Activated CD4-positive, alpha-beta T cell treated with anti-CD3 and anti-CD28 coated beads, Interleukin-10, Interleukin-2, amounts not matched to agents 100 ng/mL and 50 ng/mL, durations not matched to agents 16 hours and 8 hours (primary cell): ENCODE measurements at regions not wholly inside any gene's neighbourhood (a gene's known extent, or its start where the extent isn't known, plus 50 kb on each side); places are given as distances from the start of the nearest gene placed in this dataset.
A peak's percentile ranks its signal among the peaks of the same experiment; 100 is the strongest.
"Not testable (repeated sequence)": the region's sequence is repeated elsewhere in the genome, so short reads cannot be mapped to it uniquely, and the experiment has no call there.

Source experiments
- DNase-seq: peaks from one replicate; pipeline ENCODE4 v3.0.0-alpha.2; 2020

GRCh38 chrX:113892401-113892800 lies 691.5 kb upstream of the HTR2C start:
- DNase-seq, result no peak

GRCh38 chrX:113873056-113873455 lies 710.8 kb upstream of the HTR2C start:
- DNase-seq, result no peak

- DNase-seq, result no peak
These were observed 715.2 kb upstream of the HTR2C start for GRCh38 chrX:113868711-113869110.

GRCh38 chrX:113868177-113868576 lies 715.7 kb upstream of the HTR2C start:
- no peak for DNase-seq

GRCh38 chrX:113849408-113849807 lies 734.5 kb upstream of the HTR2C start:
- DNase-seq, result no peak

- no peak for DNase-seq
These were observed 750.5 kb upstream of the HTR2C start for GRCh38 chrX:113833096-113834055.

- DNase-seq, result no peak
These were observed 755.4 kb upstream of the HTR2C start for GRCh38 chrX:113828470-113828869.

- DNase-seq, result no peak
These were observed 765.5 kb upstream of the HTR2C start for GRCh38 chrX:113818346-113818745.

GRCh38 chrX:113804819-113805218 lies 779.1 kb upstream of the HTR2C start:
- no peak for DNase-seq

- no peak for DNase-seq
These were observed 779.6 kb upstream of the HTR2C start for GRCh38 chrX:113804291-113804690.

GRCh38 chrX:113802837-113803236 lies 781.0 kb upstream of the HTR2C start:
- no peak for DNase-seq

- no peak for DNase-seq
These were observed 782.9 kb upstream of the HTR2C start for GRCh38 chrX:113800955-113801354.

- DNase-seq, result no peak
These were observed 790.3 kb upstream of the HTR2C start for GRCh38 chrX:113793563-113793962.

GRCh38 chrX:113790987-113791386 lies 792.9 kb upstream of the HTR2C start:
- DNase-seq, result no peak

GRCh38 chrX:113784754-113785153 lies 799.1 kb upstream of the HTR2C start:
- DNase-seq, result not testable (repeated sequence)

- no peak for DNase-seq
These were observed 813.1 kb upstream of the HTR2C start for GRCh38 chrX:113770806-113771205.

- DNase-seq, result no peak
These were observed 813.8 kb upstream of the HTR2C start for GRCh38 chrX:113770071-113770470.

- no peak for DNase-seq
These were observed 824.5 kb upstream of the HTR2C start for GRCh38 chrX:113759422-113759821.

GRCh38 chrX:113747274-113747973 lies 836.5 kb upstream of the HTR2C start:
- no peak for DNase-seq

GRCh38 chrX:113743069-113743468 lies 840.8 kb upstream of the HTR2C start:
- no peak for DNase-seq

GRCh38 chrX:113741744-113742143 lies 842.1 kb upstream of the HTR2C start:
- peak; percentile 0 for DNase-seq

- no peak for DNase-seq
These were observed 854.9 kb upstream of the HTR2C start for GRCh38 chrX:113728937-113729336.

GRCh38 chrX:113726898-113727297 lies 857.0 kb upstream of the HTR2C start:
- DNase-seq, result no peak

- DNase-seq, result no peak
These were observed 857.4 kb upstream of the HTR2C start for GRCh38 chrX:113726466-113726865.
